NB4 (cell line): ENCODE measurements at regions not wholly inside any gene's neighbourhood (a gene's known extent, or its start where the extent isn't known, plus 50 kb on each side); places are given as distances from the start of the nearest gene placed in this dataset.

Source experiments
- DNase-seq: peaks from one replicate; pipeline ENCODE4 v3.0.0; 2010; ENCODE audit warnings: low read depth
- H3K4me3 ChIP-seq: one replicate; pipeline ENCODE4 v1.5.1; 2011; ENCODE audit warnings: mild to moderate bottlenecking, low read depth, low read length, moderate library complexity
- CTCF ChIP-seq: IDR thresholded peaks from one replicate; pipeline ENCODE4 v1.5.1; 2012; ENCODE audit warnings: low read depth, low read length
- MAX ChIP-seq: IDR thresholded peaks from 2 replicates; pipeline ENCODE4 v1.6.1; 2011; ENCODE audit warnings: low read depth, low read length
- MYC ChIP-seq: IDR thresholded peaks from 2 replicates; pipeline ENCODE4 v1.6.1; 2011; ENCODE audit warnings: low read depth, low read length
- POLR2A ChIP-seq: IDR thresholded peaks from 2 replicates; pipeline ENCODE4 v1.6.1; 2011; ENCODE audit warnings: mild to moderate bottlenecking; ENCODE audit not compliant: insufficient read length; ENCODE audit errors: extremely low read depth

GRCh38 chrX:106499473-106499872 lies 112.3 kb upstream of the RADX start:
- TF ChIP-seq CTCF (no peak), MYC (no peak), MAX (no peak), POLR2A (no peak)
- H3K4me3 ChIP-seq, result no peak overlapping the region
- DNase-seq, result no peak

GRCh38 chrX:106510713-106511403 lies 100.9 kb upstream of the RADX start:
- DNase-seq, result no peak
- TF ChIP-seq MYC, result no peak
- TF ChIP-seq MAX, result no peak
- H3K4me3 ChIP-seq, result no peak overlapping the region
